Islet of Langerhans (tissue), 1 donor: ENCODE measurements at regions not wholly inside any gene's neighbourhood (a gene's known extent, or its start where the extent isn't known, plus 50 kb on each side); places are given as distances from the start of the nearest gene placed in this dataset.
"Not testable (repeated sequence)": the region's sequence is repeated elsewhere in the genome, so short reads cannot be mapped to it uniquely, and the experiment has no call there.

ENCODE experiments used
- FAIRE-seq: peaks from one replicate; lab custom pipeline; 2011; peaks lifted over from hg19 to GRCh38; lab: Jason Lieb, UNC

- FAIRE-seq: no peak
Observed at GRCh38 chr5:42089705-42090104, 164.6 kb downstream of the FBXO4 start.

- no peak for FAIRE-seq
Observed at GRCh38 chr5:42090162-42090561, 165.1 kb downstream of the FBXO4 start.

GRCh38 chr5:42099846-42100245 lies 174.8 kb downstream of the FBXO4 start:
- not testable (repeated sequence) for FAIRE-seq

- FAIRE-seq: peak; percentile 96
Observed at GRCh38 chr5:42108468-42108867, 183.4 kb downstream of the FBXO4 start.

GRCh38 chr5:42109006-42109572 lies 184.0 kb downstream of the FBXO4 start:
- FAIRE-seq: no peak

GRCh38 chr5:42115721-42116120 lies 190.6 kb downstream of the FBXO4 start:
- FAIRE-seq: not testable (repeated sequence)

- FAIRE-seq: no peak
Observed at GRCh38 chr5:42120070-42120469, 195.0 kb downstream of the FBXO4 start.

GRCh38 chr5:42121401-42121800 lies 196.3 kb downstream of the FBXO4 start:
- FAIRE-seq: no peak

- FAIRE-seq: no peak
Observed at GRCh38 chr5:42131081-42131480, 206.0 kb downstream of the FBXO4 start.

GRCh38 chr5:42143361-42143760 lies 218.3 kb downstream of the FBXO4 start:
- no peak for FAIRE-seq

- no peak for FAIRE-seq
Observed at GRCh38 chr5:42148813-42149212, 223.7 kb downstream of the FBXO4 start.

- FAIRE-seq: no peak
Observed at GRCh38 chr5:42157215-42157614, 232.1 kb downstream of the FBXO4 start.

GRCh38 chr5:42163083-42163482 lies 238.0 kb downstream of the FBXO4 start:
- FAIRE-seq: no peak

- no peak for FAIRE-seq
Observed at GRCh38 chr5:42168091-42168670, 243.1 kb downstream of the FBXO4 start.

- FAIRE-seq: not testable (repeated sequence)
Observed at GRCh38 chr5:42176118-42176517, 247.1 kb upstream of the GHR start.

GRCh38 chr5:42179843-42180242 lies 243.4 kb upstream of the GHR start:
- FAIRE-seq: not testable (repeated sequence)

GRCh38 chr5:42216904-42217303 lies 206.3 kb upstream of the GHR start:
- no peak for FAIRE-seq

- FAIRE-seq: no peak
Observed at GRCh38 chr5:42217791-42218190, 205.4 kb upstream of the GHR start.

- no peak for FAIRE-seq
Observed at GRCh38 chr5:42225009-42225408, 198.2 kb upstream of the GHR start.

GRCh38 chr5:42228279-42228678 lies 195.0 kb upstream of the GHR start:
- no peak for FAIRE-seq

- FAIRE-seq: no peak
Observed at GRCh38 chr5:42230839-42231238, 192.4 kb upstream of the GHR start.

- no peak for FAIRE-seq
Observed at GRCh38 chr5:42235241-42235640, 188.0 kb upstream of the GHR start.

GRCh38 chr5:42235837-42236236 lies 187.4 kb upstream of the GHR start:
- FAIRE-seq: no peak

GRCh38 chr5:42241636-42242035 lies 181.6 kb upstream of the GHR start:
- no peak for FAIRE-seq

GRCh38 chr5:42242210-42242609 lies 181.0 kb upstream of the GHR start:
- FAIRE-seq: no peak
